H1 (cell line): ENCODE measurements at regions not wholly inside any gene's neighbourhood (a gene's known extent, or its start where the extent isn't known, plus 50 kb on each side); places are given as distances from the start of the nearest gene placed in this dataset.

Source experiments
- SIN3A ChIP-seq, 2 experiments: IDR thresholded peaks in 1 of 2; conservative IDR thresholded peaks in 1 of 2; 2 replicates each; pipeline ENCODE4 v1.6.1; 2011 to 2012; ENCODE audit warnings: low read length in 2 of 2, improper control_type of control experiment in 1 of 2, low read depth in 1 of 2, mild to moderate bottlenecking in 1 of 2
- SRF ChIP-seq: IDR thresholded peaks from 2 replicates; pipeline ENCODE4 v1.6.1; 2011; ENCODE audit warnings: mild to moderate bottlenecking, low read depth, low read length, moderate library complexity
- TF ChIP-seq, protein P1 (sequence below): fragments of 300-600 bp; sonication (generic); IDR thresholded peaks from 2 replicates; pipeline ENCODE4 v1.7.1; 2012; ENCODE audit warnings: low read length, moderate library complexity, mild to moderate bottlenecking, inconsistent platforms; ENCODE audit not compliant: insufficient replicate concordance

DNA sequence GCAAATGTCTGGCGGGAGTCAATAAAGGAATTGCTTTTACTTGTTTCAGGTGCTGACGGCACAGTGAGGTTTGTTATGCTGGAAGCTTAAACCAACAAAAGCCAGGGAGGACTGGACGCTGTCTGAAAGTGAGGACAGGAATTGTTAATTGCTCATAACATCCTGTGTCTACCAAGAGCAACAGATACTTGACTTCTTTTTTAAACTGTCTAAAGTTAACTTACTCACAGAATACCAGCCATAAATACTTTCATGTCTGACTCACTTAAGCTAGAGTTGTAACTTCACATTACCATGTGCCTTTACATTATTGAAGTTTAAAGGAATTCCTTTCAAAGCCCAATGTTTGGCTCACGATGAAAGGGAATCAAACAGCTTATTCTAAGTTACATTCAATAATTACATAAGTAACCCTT, 252.7 kb upstream of the SHH start (continued):
- no peak for TF ChIP-seq SIN3A (conservative IDR thresholded peaks at IDR 0.05 in 1 of 2, IDR thresholded peaks at IDR 0.05 in 1 of 2; ENCODE audit: low read depth in 1 of 2, low read length in 2 of 2)
- TF ChIP-seq SRF, result no peak
- TF ChIP-seq, protein P1, sequence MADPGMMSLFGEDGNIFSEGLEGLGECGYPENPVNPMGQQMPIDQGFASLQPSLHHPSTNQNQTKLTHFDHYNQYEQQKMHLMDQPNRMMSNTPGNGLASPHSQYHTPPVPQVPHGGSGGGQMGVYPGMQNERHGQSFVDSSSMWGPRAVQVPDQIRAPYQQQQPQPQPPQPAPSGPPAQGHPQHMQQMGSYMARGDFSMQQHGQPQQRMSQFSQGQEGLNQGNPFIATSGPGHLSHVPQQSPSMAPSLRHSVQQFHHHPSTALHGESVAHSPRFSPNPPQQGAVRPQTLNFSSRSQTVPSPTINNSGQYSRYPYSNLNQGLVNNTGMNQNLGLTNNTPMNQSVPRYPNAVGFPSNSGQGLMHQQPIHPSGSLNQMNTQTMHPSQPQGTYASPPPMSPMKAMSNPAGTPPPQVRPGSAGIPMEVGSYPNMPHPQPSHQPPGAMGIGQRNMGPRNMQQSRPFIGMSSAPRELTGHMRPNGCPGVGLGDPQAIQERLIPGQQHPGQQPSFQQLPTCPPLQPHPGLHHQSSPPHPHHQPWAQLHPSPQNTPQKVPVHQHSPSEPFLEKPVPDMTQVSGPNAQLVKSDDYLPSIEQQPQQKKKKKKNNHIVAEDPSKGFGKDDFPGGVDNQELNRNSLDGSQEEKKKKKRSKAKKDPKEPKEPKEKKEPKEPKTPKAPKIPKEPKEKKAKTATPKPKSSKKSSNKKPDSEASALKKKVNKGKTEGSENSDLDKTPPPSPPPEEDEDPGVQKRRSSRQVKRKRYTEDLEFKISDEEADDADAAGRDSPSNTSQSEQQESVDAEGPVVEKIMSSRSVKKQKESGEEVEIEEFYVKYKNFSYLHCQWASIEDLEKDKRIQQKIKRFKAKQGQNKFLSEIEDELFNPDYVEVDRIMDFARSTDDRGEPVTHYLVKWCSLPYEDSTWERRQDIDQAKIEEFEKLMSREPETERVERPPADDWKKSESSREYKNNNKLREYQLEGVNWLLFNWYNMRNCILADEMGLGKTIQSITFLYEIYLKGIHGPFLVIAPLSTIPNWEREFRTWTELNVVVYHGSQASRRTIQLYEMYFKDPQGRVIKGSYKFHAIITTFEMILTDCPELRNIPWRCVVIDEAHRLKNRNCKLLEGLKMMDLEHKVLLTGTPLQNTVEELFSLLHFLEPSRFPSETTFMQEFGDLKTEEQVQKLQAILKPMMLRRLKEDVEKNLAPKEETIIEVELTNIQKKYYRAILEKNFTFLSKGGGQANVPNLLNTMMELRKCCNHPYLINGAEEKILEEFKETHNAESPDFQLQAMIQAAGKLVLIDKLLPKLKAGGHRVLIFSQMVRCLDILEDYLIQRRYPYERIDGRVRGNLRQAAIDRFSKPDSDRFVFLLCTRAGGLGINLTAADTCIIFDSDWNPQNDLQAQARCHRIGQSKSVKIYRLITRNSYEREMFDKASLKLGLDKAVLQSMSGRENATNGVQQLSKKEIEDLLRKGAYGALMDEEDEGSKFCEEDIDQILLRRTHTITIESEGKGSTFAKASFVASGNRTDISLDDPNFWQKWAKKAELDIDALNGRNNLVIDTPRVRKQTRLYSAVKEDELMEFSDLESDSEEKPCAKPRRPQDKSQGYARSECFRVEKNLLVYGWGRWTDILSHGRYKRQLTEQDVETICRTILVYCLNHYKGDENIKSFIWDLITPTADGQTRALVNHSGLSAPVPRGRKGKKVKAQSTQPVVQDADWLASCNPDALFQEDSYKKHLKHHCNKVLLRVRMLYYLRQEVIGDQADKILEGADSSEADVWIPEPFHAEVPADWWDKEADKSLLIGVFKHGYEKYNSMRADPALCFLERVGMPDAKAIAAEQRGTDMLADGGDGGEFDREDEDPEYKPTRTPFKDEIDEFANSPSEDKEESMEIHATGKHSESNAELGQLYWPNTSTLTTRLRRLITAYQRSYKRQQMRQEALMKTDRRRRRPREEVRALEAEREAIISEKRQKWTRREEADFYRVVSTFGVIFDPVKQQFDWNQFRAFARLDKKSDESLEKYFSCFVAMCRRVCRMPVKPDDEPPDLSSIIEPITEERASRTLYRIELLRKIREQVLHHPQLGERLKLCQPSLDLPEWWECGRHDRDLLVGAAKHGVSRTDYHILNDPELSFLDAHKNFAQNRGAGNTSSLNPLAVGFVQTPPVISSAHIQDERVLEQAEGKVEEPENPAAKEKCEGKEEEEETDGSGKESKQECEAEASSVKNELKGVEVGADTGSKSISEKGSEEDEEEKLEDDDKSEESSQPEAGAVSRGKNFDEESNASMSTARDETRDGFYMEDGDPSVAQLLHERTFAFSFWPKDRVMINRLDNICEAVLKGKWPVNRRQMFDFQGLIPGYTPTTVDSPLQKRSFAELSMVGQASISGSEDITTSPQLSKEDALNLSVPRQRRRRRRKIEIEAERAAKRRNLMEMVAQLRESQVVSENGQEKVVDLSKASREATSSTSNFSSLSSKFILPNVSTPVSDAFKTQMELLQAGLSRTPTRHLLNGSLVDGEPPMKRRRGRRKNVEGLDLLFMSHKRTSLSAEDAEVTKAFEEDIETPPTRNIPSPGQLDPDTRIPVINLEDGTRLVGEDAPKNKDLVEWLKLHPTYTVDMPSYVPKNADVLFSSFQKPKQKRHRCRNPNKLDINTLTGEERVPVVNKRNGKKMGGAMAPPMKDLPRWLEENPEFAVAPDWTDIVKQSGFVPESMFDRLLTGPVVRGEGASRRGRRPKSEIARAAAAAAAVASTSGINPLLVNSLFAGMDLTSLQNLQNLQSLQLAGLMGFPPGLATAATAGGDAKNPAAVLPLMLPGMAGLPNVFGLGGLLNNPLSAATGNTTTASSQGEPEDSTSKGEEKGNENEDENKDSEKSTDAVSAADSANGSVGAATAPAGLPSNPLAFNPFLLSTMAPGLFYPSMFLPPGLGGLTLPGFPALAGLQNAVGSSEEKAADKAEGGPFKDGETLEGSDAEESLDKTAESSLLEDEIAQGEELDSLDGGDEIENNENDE, result no peak
- TF ChIP-seq, all 59 proteins: peak for 0
